NCI-H2081 (cell line): ENCODE measurements at regions not wholly inside any gene's neighbourhood (a gene's known extent, or its start where the extent isn't known, plus 50 kb on each side); places are given as distances from the start of the nearest gene placed in this dataset.

Source experiments
- DNase-seq, 2 experiments: peaks; one replicate each; lab custom pipeline; 2025; lab: John Stamatoyannopoulos, UW

DNA sequence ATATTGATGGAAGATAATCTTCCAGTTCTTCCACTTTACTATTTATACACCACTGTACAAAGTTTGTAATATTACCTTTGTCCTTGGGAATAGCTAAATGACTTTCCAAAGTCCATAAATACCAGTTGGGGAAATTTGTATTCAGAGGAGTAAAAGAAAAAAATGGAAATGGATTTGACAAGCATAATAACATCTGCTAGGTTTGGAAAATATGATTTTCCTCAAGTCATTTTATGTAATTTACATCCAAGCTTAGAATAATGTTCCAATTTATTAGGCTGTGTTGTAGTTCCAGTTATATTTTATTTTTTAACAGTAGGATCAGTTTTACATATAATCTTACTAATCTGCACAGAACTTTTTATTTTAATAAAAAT is 563.0 kb upstream of the PKDCC start:
- no peak for DNase-seq

DNA sequence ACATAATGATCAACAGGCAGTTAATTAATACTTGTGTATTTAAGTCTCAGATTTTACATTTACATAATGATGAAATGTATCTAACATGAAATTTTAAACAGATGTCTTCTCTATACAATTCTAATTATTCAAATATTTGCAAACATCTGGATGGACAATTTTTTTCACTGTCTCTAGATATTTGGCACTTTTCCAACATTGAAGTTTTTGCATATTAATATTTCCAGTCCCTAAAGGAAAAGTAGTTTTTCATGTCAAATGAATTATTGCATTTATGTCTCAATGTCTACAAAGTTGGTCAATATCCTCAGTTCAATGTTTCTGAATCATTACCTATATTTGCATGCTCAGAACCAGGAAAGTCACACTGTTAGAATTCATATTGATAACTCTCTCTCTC is 560.9 kb upstream of the PKDCC start:
- DNase-seq, result no peak

DNA sequence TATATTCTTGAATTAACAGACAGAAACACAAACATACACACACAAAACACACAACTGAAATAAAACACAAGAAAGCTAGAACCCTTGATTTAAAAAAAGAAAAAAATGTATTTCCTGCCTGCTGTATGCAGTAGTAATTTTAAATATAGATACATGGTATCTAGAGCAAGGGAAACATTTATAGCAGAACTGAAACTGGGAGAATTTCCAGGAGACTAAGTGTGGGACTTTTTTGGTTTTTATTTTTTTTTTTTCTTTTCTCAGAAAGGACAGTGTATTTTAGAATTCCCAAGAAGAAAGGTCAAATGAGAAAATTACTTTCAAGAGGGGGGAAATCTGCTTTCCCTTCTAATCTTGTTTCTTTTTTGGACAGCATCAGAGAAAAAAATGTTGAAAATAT is 558.9 kb upstream of the PKDCC start:
- no peak for DNase-seq

DNA sequence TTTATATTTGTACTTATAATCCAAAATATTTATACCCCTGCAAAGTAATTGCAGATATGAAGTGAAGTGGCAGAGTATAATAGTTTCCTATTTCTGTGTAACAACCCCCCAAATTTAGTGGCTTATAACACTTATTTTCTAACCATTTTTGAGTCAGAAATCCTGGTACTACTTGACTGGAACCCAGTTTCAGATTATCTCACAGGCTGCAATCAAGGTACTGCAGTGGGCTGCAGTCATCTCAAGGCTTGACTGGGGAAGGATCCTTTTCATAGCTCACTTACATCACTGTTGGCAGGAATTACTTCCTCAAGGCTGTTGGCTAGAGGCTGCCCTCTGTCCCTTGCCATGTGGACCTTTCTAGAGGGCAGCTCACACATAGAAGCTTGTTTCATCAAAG is 558.2 kb upstream of the PKDCC start:
- DNase-seq, result no peak

DNA sequence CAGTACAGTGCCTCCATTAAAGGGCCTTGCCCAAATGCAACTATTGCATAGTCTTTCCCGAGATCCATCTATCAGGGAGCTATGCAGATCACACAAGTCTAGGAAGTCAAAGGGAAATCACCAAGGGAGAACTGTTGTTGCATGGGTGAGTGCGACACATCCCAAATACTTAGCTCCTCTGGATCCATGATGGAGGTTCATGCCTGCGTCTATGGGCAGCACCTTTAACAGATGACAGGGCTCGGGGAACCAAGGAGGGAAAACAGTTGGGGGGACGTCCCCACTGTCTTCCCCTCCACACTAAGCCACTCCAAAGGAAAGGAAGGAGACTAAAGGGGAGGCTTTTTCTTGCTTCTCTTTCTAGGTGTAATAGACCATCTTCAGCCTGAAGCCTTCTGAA is 552.8 kb upstream of the PKDCC start:
- no peak for DNase-seq

DNA sequence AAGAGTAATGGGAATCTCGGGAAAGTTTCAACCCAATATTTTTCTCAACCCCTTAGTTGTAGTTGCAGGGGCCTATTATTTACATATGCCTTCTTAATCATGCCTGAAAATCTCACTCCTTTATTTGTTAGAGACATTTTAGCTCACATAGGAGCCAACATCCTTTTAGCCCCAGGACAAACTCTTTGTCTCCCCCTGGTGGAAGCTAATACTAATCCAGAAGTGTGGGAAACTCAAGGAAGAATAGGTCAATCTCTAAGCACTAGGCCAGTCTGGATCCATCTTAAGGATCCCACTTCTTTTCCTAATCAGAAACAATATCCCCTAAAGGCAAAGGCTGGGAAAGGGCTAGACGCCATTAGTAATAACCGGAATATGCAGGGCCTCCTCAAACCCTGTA is 550.9 kb upstream of the PKDCC start:
- DNase-seq, result no peak

DNA sequence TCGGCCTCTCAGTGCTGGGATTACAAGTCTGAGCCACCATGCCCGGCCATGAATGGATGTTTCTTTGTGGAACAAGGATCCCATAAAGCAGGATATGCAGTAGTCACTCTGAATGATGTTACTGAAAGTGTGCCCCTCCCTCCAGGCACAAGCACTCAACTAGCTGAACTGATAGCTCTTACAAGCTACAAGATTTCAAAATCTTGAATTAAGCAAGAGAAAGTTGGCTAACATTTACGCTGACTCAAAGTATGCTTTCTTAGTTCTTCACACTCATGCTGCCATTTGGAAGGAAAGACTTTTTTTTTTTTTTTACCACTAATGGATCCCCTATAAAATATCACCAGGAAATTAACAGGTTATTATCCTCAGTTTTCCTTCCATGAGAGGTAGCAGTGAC is 549.0 kb upstream of the PKDCC start:
- no peak for DNase-seq

DNA sequence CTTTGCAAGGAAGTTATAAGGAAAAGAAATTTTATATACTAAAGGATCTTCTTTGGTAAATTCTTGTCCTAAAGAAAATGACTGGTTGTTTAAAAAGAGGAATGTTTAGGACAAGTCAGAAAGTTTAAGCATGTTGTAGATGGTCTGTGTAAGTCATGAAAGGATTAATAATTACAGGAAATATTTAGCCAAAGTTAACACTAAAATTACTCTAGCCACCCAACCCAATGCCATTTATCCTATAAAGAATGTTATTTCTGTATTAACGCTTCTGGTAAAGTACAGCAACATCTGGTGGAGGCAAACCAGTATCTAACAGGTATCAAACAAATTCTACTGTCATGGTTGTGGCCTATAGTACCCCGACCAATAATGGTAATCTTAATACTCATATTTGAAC is 546.9 kb upstream of the PKDCC start:
- no peak for DNase-seq

DNA sequence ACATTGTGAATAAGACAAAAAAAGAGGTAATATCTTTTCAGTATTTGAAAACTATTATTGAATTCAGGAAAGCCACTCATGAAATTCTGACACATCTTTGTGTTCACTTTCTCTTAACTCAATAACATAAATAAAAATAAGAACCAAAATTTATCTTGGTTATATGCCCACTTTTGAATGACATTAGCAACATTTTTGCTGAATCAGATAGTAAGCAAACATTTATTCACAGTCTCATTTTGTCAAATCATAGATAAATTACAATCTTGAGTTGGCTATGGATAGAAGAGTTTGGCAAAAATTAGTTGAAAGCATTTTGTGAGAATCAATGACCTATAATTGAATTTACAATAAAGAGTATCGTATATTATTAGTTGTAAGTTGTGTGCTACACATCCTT is 545.1 kb upstream of the PKDCC start:
- DNase-seq, result no peak

DNA sequence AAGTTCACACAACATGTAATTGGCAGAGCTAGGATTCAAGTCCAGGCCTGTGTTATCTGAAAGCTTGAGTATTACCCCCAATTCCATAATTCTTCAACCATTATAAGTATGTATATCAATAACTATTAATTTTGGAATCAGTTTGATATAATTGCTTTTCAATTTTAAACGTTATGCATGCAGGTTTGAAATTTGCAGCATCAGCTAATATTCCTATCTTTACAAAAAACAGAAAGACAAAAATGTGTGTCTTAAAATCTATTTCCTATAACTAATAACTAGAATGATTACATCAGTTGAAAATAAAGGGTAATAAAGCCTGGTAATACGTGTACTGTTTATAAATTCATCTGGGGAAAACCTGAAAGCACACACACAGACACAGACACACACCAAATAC is 543.3 kb upstream of the PKDCC start:
- no peak for DNase-seq

DNA sequence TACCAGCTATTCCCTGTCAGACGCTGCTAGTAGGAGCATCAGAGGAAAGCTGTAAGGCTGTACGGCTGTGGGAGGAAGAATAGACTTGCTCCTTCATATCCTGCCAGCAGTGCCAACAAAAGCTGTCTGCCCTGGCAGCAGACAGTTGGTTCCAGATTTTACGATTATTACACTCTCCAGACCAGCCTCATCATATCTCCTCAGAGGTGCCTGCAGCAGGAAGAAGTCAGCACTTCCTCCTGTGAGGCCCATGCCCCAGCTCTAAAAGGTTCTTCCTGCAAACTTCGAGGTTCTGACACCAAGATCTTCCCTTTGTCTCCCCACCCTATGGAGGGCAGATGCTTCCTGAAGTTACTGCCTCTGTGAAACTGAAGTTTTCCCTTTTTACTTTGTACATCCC is 537.7 kb upstream of the PKDCC start:
- DNase-seq, result no peak

DNA sequence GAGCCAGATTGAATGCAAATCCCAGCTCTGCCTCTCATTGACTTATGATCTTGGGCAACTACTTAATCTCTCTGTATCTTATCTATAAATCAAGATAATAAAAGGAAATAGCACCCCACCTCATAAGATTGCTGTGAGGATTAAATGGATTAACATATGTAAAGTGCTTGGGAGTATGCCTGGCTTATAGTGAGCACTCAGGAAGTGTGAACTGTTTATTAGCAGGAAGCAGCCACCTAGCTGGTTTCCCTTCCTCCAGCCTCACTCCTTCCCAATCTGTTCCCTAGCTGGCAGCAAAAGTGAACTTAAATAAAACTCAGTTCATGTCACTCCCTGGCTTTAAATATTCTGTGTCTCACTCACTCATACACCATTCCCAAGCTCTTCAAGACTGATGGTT is 526.6 kb upstream of the PKDCC start:
- no peak for DNase-seq

DNA sequence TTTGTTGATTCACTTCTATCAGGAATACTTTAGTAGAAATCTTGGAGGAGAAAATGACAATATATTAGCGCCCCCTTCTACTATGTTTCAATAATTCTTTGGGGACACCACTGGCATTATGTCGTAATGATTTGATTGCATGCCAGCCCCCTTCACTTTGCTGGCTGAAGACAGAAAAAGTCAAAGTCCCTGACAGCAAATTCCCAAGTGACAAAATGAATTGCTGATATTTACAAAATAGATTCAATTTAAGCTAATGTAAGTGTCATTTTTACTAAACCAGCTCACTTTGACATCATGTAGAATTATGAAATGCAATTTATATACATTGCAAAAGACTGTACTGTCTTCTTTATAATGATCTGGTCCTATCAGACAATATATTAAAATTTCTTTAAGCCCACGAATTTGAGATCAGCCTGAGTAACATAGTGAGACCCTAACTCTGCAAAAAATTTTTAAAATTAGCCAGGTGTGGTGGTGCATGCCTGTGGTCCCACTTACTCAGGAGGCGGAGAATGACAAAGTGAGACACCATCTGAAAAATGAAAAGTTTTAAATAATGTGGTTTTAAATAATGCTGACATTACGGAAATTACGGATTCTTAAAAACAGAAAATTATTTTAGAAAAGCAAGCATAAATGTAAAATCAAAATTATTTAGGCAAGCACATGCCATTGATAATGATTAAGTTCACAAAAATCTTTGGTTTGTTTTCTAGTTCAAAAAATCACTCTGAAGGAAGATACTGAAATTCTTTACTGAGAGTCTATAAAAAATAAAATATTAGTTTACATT is 520.1 kb upstream of the PKDCC start:
- no peak for DNase-seq

DNA sequence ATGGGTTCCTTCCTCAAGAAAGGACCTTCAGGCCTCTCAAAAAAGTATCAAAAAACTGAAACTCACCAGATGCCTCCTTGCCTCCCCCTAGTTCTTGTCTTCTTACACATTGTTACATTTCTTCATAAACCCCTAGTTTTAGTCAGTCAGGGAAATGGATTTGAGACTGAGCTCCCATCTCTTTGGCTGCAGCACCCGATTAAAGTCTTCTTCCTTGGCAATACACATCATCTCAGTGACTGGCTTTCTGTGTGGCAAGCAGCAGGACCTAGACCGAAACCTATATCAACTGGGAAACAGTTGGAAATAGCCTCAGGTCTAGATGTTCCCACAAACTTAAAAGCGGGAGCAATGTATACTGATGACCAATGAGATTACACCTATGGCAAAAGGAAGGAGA is 512.2 kb upstream of the PKDCC start:
- no peak for DNase-seq

DNA sequence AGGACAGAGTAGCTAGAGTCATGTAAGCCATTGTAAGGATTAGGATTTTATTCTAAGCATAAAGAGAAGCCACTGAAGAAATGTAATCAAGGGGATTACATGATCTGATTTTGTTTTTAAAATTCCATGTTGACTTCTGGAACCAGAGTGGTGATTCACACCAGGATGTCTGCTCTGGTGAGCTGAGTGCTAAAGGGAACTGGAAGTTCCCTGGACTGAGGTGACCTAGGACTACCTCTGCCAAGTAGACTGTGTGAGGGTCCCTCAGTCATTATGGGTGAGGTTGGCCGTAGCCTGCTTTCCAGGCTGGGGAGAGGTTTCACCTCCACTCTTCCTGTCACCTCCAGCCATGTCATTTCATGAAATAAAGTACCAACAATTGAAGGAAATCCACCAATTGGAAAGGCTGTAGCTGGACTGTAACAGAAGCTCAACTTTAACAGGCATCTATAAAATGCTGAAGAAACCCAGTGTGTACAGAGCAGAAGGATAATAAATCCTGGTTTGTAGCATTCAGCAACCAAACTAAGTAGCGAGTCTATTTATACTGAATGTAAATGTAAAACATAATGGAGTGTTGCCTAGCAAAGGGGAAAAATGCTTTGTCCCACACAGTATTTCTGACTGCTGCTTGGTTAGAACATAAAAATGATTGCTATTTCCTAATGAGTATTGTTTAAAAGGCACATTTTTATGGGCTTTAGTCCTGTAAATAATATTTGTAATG is 507.4 kb upstream of the PKDCC start:
- DNase-seq, result no peak

DNA sequence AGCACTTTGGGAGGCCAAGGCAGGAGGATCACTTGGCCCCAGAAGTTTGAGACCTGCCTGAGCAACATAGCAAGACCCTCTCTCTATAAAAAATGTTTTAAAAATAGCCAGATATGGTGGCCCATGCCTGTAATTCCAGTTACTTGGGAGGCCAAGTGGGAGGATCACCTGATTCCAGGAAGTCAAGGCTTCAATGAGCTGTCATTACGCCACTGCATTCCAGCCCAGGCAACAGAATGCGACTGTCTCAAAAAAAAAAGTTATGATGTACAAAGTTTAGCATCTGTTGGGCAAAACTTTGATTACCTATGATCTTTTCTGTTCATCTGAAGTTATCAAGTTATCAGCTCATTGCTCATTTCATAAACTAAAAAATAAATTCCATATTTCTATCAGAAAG is 504.1 kb upstream of the PKDCC start:
- DNase-seq, result no peak

DNA sequence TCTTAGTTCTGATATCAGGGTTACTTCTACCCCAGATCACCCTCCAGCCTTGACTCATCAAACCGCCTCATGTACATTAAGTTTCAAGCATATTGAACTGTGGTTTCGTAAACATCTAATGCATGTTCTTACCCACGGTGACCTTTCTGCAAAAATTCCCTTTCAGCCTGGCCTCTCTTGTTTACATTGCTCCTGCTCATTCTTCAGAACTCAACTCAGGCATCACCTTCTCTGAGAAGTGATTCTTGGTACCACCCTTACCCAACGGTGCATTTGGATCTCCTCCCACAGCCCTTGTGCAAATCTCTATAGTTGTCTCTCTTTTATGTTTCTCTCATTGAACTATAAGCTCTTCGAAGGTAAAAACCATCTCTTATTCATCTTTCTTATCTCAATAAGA is 503.1 kb upstream of the PKDCC start:
- DNase-seq, result no peak

DNA sequence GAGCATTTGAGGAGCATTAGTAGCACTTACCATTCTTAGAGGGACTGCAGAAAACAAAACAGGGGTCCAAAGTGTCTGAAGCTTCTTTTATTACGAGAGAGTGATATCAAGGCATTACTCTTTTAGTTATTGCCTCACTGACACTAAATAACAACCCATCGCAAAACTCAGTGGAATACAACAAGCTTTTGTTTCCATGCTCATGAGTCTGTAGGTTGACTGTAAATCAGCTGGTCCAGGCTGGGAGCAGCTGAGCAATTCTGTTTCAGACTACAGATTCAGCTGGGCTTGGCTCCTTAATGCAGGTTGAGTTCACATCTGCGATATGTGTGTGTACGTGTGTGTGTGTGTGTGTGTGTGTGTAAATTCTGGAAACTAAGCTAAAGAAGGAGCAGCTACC is 501.8 kb upstream of the PKDCC start:
- no peak for DNase-seq

DNA sequence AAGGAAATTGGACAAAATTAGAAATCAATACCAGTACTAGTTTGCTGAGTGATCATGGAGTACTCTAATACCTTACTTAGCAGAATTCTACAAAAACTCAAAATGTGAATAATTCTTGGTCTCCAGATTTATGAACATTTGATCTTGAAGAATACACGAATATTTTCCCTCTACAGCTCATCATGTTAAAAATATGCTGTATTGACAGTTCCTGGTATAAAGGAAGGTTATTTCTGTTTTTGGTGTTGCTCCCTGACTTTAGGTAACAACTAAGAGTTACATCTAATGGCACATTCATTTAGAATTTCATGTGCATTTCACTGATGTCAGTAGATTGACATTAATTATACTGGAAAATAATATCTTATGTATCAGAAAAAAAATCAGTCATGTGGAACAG is 479.2 kb upstream of the PKDCC start:
- DNase-seq, result no peak

DNA sequence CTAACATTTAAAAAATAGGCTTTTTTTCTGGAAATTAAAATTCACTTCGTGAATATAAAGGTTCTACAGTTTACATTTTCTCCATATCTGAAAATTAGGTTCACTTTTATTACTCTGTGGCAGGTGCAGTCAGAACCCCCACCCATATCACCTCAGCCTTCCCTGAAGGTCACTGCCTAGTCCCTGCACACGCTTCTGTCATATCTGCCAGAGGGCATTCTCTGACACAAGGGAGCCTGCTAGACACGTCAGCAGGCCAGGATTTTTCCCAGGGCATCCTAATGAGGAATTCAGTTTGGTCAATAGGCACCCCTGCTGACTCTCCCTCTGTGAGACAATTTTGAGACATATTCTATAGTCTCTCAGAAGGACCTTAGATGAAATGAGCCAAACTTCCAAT is 475.7 kb upstream of the PKDCC start:
- no peak for DNase-seq

DNA sequence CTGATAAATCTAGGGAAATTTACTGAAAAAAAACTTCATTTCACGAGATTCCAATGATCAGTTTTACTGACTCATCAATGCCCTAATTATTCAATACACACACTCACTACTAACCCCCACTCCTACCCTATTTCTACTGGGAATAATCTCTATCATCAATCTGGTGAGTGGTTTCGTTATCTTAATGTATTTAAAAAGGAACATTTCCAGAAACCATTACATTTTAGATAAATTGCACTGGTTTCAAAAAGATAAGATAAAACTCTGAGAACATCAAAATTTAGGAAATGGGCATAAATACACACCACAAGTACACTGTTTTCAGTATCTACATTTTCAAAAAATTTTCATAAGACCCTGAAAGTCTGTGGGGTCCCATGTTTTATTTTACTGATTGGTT is 471.4 kb upstream of the PKDCC start:
- DNase-seq, result no peak

DNA sequence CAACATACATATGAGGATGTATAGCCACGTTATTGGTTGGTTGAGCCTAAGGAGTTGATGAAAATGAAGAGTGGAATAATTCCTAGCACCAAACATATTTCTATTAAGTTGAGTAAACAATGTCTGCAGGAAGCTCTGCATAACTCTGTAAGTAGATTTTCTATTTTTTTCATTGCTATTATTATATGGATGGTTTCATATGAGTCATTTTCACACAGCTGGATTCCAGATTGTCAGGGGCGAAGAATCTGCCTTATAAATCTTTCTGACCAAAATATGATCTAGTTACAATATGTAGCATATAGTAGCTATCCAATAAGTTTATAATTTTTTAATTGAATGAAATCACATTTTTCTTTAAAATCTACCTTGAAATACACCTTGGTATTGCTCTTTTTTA is 468.0 kb upstream of the PKDCC start:
- DNase-seq, result no peak

DNA sequence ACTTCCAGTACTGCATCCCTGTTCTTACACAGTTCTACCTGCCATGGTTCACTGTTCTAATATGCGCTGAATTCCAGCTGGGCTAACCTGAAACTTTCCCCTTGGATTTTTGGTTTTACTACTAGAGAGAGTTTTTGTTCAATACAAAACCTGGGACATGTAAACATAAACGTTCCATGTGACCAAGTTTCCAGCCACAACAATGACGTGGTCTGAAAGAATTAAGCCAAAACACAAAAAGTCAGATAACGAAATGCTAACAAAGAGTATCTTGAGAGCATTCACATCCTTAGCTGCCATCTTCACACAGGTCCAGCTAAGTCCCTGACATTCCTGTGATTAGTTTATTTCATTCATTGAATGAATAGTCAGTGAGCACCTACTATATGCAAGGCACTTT is 467.0 kb upstream of the PKDCC start:
- DNase-seq, result no peak

DNA sequence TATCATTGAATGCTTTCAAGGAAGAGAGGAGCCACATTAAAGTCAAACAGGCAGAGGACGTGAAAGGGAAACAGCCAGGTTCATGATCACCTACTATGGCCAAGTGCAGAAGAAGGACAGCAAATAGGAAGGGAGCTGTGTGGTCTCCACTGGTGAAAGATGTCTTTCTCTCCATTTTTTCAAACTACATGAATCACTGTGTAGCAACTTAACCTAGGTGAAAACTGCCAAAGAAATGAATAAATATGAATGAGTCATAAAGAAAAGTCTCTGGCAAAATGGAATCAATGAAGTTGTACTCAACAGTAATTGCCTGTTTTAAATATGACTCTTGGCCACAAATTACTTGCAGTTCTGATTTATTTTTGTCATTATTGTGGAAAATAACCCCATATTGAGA is 452.6 kb upstream of the PKDCC start:
- no peak for DNase-seq
